GM11168 (cell line): ENCODE measurements at regions not wholly inside any gene's neighbourhood (a gene's known extent, or its start where the extent isn't known, plus 50 kb on each side); places are given as distances from the start of the nearest gene placed in this dataset.

Experiments
- in situ Hi-C: fragments of 300-500 bp; cut with MboI; formaldehyde crosslinking; loops from one replicate; pipeline ENCODE4 v1.12.0; 2022; ENCODE audit warnings: low sequenced_read_pairs; ENCODE audit not compliant: unreplicated experiment

DNA sequence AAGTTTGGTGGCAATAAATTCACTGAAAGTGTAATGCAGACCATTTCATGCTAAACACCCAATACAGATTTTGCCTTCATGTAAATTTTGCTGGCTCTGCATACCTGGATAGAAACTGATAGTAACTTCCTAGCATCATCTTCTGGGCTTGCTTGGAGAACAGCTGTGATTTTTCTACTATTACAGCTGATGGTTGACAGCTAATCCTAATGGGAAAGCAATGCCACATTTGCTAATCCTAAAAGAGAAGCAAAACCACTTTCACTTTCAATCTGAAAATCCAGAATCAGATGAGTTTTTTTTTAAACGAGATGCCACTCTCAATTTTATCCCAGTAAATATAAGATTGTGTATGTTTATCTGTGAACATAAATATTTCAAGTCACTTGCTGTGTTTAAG lies 1035.9 kb downstream of the TRHDE start:
- in situ Hi-C loops = no loop called here

DNA sequence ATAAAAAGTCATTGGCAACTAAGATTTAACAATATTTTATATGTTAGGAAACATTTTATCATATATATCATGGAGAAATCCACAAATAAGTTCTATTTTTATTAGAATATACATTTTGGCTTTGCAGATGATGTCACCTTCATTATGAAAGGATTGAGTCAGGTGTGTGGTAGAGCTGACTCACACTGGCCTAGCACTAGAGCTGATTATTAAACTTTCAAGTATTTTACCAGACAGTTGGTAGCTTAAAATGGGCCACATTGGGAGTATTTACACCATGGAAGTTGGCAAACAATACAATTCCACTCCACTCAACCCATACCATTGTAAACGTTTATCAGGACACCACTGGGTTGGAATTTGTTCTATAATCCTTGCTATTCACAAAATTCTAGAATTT lies 1036.6 kb downstream of the TRHDE start:
- in situ Hi-C loops = no loop called here

GRCh38 chr12:73321319-73321718 lies 1049.1 kb downstream of the TRHDE start:
- in situ Hi-C loops = no loop called here

DNA sequence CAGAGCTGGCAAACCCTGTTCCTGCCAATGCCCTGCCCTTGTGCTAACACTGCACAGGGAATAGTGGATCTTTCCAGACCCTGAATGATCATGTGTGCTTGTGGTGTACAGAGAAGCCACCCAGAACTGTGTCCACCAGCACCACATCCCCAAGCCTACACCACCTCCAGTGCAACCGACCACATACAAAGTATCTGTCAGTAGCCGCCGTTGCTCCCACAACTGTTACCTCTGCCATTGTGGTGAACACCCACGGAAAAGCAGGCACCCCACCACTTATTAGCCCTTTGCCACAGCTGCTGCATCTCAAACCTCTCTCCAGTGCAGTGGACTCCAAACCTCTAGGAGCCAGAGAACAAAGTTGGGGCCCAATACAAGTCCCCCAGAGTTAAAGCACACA lies 1049.6 kb downstream of the TRHDE start:
- in situ Hi-C loops = no loop called here

GRCh38 chr12:73330584-73331351 lies 1058.6 kb downstream of the TRHDE start:
- in situ Hi-C loops = no loop called here

DNA sequence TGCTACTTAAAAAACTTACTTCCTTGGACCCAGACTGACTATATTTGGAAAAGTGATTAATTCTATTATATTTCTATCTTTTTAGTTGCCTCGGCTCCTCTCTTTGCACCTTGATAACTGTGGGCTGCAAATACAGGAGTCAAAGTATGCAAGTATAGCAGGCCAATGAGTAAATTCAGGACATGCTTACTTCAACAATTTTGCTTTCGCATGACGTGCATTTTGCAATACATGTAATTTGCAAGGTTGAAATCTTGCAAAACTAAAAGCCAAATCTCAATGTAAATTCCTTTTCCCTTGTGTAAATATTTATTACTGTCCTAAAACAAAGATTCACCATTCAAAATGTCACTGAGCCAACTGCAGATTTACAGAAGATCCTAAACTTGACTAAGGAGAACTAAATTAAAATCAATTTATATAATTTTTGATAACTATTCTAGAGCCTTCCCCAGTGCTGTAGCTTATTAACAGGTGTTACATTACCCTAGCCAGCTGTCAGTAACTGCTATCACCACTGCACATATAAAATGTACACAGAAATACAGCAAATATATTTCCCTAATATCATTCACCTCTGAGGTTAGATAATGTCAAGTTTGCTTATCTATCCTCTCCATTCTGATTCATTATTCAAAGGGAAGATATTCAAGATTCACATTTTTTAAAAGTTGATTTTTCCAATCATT lies 1069.5 kb downstream of the TRHDE start:
- in situ Hi-C loops = no loop called here

- in situ Hi-C loops = no loop called here
Measured at GRCh38 chr12:73342733-73343132, 1070.6 kb downstream of the TRHDE start.

- in situ Hi-C loops = no loop called here
Measured at GRCh38 chr12:73352826-73353225, 1080.7 kb downstream of the TRHDE start.

DNA sequence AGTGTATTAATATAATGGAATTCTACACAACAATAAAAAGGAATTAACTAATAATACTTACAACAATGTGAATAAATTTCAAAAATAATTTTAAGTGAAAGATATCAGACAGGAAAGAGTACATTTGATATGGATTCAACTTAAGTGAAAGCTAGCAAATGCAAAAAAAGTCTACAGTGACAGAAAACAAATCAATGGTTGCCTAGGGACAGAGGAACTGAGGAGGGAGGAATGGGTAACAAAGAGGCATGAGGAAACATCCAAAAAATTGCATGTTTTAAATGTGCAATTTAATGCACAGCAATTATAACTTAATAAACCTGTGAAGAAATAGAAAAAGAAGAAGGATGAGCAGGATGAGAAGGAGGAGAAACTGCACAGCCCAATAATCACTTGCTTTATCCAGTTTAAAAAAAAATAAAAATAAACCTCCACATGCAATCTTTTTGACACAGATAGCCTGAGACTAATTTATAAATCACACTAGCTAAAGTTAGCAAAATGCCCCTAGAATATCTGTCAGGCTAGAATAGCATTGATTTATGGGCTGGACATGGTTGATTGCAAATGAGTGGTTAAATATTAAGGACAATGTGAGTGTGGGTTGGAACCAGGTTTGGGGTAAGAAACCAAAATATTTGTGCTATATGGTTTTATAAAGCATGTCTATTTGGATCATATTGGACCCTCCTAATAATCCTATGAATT lies 1089.1 kb downstream of the TRHDE start:
- in situ Hi-C loops = no loop called here

GRCh38 chr12:73361864-73362230 lies 1089.7 kb downstream of the TRHDE start:
- in situ Hi-C loops = no loop called here

- in situ Hi-C loops = no loop called here
Measured at GRCh38 chr12:73362666-73363065, 1090.5 kb downstream of the TRHDE start.

DNA sequence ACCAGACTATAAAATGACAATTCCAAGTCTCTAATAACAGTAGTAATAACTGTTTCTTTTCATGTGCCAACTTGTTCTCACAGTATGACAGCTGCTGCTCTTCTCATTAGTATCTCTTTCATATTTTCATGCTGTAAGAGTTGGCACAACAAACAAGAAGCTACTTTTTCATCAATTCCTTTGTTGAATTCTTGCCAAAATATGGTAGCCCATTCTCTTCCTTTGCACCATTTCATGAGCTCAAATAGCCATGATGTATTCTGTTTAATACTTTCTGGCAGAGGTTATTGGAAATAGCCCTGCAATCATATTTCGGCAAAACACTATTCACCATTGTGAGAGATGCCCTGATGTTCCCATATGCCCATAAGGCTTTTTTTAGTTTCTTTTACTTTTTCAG lies 1100.7 kb downstream of the TRHDE start:
- in situ Hi-C loops = no loop called here

DNA sequence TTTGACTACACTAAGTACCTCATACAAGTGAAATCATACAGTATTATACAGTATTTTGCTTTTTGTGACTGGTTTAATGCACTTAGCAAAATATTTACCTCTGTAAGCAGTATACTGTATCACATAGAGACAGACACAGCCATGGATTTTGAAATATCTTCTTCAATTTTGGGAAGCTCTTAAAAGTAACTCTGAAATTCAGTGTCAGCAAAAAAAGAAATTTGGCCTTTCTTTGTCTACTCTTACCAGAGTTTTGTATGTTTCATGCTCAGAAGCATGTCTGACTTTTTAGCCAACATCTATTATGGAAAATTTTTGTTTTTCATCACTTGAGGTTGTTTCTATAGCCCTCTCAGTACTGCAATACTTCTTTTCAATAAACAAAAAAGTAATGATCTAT lies 1102.2 kb downstream of the TRHDE start:
- in situ Hi-C loops = no loop called here

DNA sequence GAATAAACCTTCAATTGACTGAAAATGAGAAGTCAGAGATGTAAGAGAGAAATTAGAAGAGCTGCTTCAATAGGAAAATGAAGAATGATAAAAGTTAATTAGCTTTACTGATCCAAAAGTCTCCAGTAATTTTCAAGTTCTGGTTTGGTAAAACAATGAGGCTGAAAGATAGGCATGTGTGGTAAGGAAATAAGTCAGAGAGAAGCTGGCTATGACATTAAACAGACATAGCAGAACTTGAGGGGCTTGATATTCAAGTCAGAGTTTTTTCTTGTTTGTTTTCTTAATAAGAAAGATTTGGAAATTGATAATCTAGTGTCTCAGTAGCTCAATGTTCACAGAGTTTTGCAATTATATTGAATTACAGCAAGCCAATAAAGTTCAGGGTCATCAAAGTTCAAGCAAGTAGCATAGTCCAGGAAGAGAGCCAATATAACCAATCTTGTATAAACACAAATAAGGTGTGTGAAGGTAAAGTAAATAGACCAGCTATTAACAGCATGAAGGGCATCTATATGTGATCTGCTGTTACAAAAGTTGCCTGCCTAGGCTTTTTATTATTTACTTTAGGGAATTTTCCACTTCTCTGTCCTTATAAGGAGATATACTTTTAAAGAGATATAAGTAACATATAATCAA lies 1111.5 kb downstream of the TRHDE start:
- in situ Hi-C loops = no loop called here

GRCh38 chr12:73384592-73384991 lies 1112.4 kb downstream of the TRHDE start:
- in situ Hi-C loops = no loop called here

GRCh38 chr12:73390261-73390660 lies 1118.1 kb downstream of the TRHDE start:
- in situ Hi-C loops = no loop called here

DNA sequence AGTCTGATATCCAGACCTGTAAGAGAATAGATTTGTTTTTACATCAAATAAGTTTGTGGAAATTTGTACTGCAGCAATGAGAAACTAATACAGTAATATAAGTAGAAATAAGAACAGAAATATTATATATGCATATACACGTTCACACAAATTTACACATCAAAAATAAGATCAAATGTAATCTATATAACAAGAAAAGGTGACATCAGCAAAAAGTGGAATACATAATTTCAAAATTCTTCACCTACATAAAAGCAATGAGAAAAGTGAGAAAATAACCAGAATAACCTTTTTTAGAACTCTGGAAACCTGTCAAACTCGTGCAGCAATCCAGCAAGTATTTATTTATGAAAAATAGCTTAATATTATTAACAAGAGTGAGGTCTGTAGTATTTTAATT lies 1124.6 kb upstream of the ATXN7L3B start:
- in situ Hi-C loops = no loop called here

DNA sequence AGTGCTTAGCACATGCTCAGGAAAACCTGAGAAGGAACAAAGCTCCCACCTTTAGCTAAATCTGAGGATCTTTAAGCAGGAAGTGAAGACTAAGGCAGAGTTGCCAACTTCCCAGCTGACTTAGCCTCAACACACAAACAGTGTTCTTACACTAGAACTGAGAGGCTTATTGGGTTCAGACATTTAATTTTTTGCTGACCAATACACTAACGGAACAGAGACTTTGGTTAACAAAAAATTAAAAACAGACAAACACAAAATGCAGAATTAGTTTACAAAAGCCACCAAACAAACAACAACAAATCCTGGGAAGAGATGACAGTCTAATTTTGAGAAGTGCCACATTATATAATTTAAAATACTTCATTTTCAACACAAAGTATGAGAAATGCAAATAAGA lies 1123.7 kb upstream of the ATXN7L3B start:
- in situ Hi-C loops = no loop called here

- in situ Hi-C loops = no loop called here
Measured at GRCh38 chr12:73414926-73415325, 1122.7 kb upstream of the ATXN7L3B start.

GRCh38 chr12:73418541-73418940 lies 1119.1 kb upstream of the ATXN7L3B start:
- in situ Hi-C loops = no loop called here

GRCh38 chr12:73421832-73422231 lies 1115.8 kb upstream of the ATXN7L3B start:
- in situ Hi-C loops = no loop called here
